Natural killer cell (primary cell): ENCODE measurements at regions not wholly inside any gene's neighbourhood (a gene's known extent, or its start where the extent isn't known, plus 50 kb on each side); places are given as distances from the start of the nearest gene placed in this dataset.

ENCODE experiments used
- ATAC-seq, 3 donors: fragments of 150-1000 bp in 2 of 3; fragments of 200-7000 bp in 1 of 3; cut with Tn5 transposase; 1 replicate in 1 of 3; 2 replicates in 2 of 3; pipeline ENCODE4 v1.10.0; 2021; ENCODE audit warnings: mild to moderate bottlenecking in 2 of 3, moderate library complexity in 2 of 3
- DNase-seq, 2 donors: peaks; one replicate each; pipeline versions ENCODE4 v3.0.0 to v3.0.0-alpha.2; 2013 to 2021; ENCODE audit warnings: mixed read lengths in 1 of 2
- H3K27ac ChIP-seq: one replicate; pipeline ENCODE4 v1.5.1; 2013; ENCODE audit warnings: mild to moderate bottlenecking, low read length
- H3K27me3 ChIP-seq: one replicate; pipeline ENCODE4 v1.6.1; 2013; ENCODE audit warnings: low read length; ENCODE audit not compliant: control insufficient read depth, insufficient read depth
- H3K36me3 ChIP-seq: one replicate; pipeline ENCODE4 v1.6.1; 2013; ENCODE audit warnings: low read length; ENCODE audit not compliant: control insufficient read depth, insufficient read depth
- H3K4me1 ChIP-seq: one replicate; pipeline ENCODE4 v1.6.1; 2013; ENCODE audit warnings: low read length; ENCODE audit not compliant: control insufficient read depth, insufficient read depth
- H3K4me3 ChIP-seq: one replicate; pipeline ENCODE4 v1.5.1; 2013; ENCODE audit warnings: low read length
- H3K9me3 ChIP-seq: one replicate; pipeline ENCODE4 v1.6.1; 2013; ENCODE audit warnings: low read length; ENCODE audit not compliant: control insufficient read depth, insufficient read depth
- H3K27ac Mint-ChIP-seq, 2 donors: one replicate each; pipeline ENCODE4 v1.8.0; 2022; ENCODE audit warnings: mild to moderate bottlenecking in 2 of 2, mixed read lengths in 2 of 2, moderate library complexity in 1 of 2
- H3K27me3 Mint-ChIP-seq, 2 donors: one replicate each; pipeline ENCODE4 v1.8.0; 2022; ENCODE audit warnings: low read depth in 2 of 2, mixed read lengths in 2 of 2
- H3K36me3 Mint-ChIP-seq: one replicate; pipeline ENCODE4 v1.8.0; 2022; ENCODE audit warnings: mixed read lengths
- H3K4me1 Mint-ChIP-seq, 2 donors: one replicate each; pipeline ENCODE4 v1.8.0; 2022; ENCODE audit warnings: mixed read lengths in 2 of 2
- H3K4me3 Mint-ChIP-seq: one replicate; pipeline ENCODE4 v1.8.0; 2022; ENCODE audit warnings: mild to moderate bottlenecking, moderate library complexity, mixed read lengths
- H3K9me3 Mint-ChIP-seq, 2 donors: one replicate each; pipeline ENCODE4 v1.8.0; 2022; ENCODE audit warnings: mixed read lengths in 2 of 2
- CTCF ChIP-seq: fragments of 200-600 bp; IDR thresholded peaks from one replicate; pipeline ENCODE4 v1.8.0; 2022; ENCODE audit warnings: antibody characterized with exemption
- WGBS: methylation state at CpG from one replicate; pipeline ENCODE4 v1.1.7; 2013; ENCODE audit warnings: missing lambda C conversion rate; ENCODE audit not compliant: insufficient coverage; 5-methylcytosine and 5-hydroxymethylcytosine counted together
- intact Hi-C: fragments of 100-400 bp; cut with micrococcal nuclease; formaldehyde crosslinking; loops from one replicate; pipeline ENCODE4 v1.14.2; 2022

GRCh38 chr18:986552-986951 lies 81.9 kb downstream of the ADCYAP1 start:
- no peaks in the 10 kb centered on the region for H3K36me3 ChIP-seq
- H3K36me3 Mint-ChIP-seq, result no peaks in the 10 kb centered on the region
- H3K27me3 Mint-ChIP-seq, result peaks cover 2 to 7% of the 10 kb centered on the region in 2 donors
- H3K4me3 Mint-ChIP-seq, result no peak overlapping the region
- H3K4me1 Mint-ChIP-seq, result no peaks in the 10 kb centered on the region
- intact Hi-C loops, result no loop called here
- peaks cover 0 to 4% of the 10 kb centered on the region in 2 donors for H3K9me3 Mint-ChIP-seq
- no peak overlapping the region for H3K27ac ChIP-seq
- ATAC-seq (no peak), DNase-seq (no peak)
- 94% methylated on average over 1 of the region's 1 CpG for WGBS
- no peak overlapping the region for H3K27ac Mint-ChIP-seq
- H3K4me1 ChIP-seq, result no peaks in the 10 kb centered on the region
- H3K27me3 ChIP-seq, result no peaks in the 10 kb centered on the region
- H3K9me3 ChIP-seq, result no peaks in the 10 kb centered on the region
- TF ChIP-seq CTCF, result no peak
- no peak overlapping the region for H3K4me3 ChIP-seq

GRCh38 chr18:987325-988186 lies 82.9 kb downstream of the ADCYAP1 start:
- ATAC-seq (no peak), DNase-seq (no peak)
- 62% methylated on average over 5 of the region's 6 CpGs for WGBS
- H3K27ac Mint-ChIP-seq, result no peak overlapping the region
- no peak overlapping the region for H3K4me3 ChIP-seq
- TF ChIP-seq CTCF, result no peak
- H3K4me3 Mint-ChIP-seq, result no peak overlapping the region
- intact Hi-C loops, result no loop called here
- no peaks in the 10 kb centered on the region for H3K9me3 ChIP-seq
- no peaks in the 10 kb centered on the region for H3K4me1 ChIP-seq
- peaks cover 2 to 7% of the 10 kb centered on the region in 2 donors for H3K27me3 Mint-ChIP-seq
- H3K4me1 Mint-ChIP-seq, result no peaks in the 10 kb centered on the region
- H3K27ac ChIP-seq, result no peak overlapping the region
- H3K36me3 Mint-ChIP-seq, result no peaks in the 10 kb centered on the region
- H3K27me3 ChIP-seq, result no peaks in the 10 kb centered on the region
- no peaks in the 10 kb centered on the region for H3K36me3 ChIP-seq
- H3K9me3 Mint-ChIP-seq, result peaks cover 0 to 6% of the 10 kb centered on the region in 2 donors

DNA sequence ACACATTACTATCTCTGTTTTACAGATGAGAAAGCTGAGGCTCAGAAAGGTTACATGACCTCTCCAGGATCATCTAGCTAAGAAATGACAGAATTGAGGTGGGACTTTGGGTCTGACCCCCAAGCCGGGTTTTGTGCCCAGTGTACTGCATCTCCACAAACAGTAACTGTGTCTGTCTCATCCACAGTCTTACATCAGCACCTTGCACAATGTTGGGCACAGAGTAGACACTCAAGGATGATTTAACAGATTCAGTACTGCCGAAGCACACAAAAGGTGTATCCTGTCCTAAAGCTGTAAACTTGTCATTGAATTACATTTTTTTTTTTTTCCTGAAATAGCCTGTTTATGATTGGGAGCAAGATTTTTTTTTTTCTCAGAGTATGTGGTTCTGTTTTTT lies 84.8 kb downstream of the ADCYAP1 start:
- ATAC-seq, result no peak
- no peak for DNase-seq
- H3K4me1 ChIP-seq, result no peaks in the 10 kb centered on the region
- intact Hi-C loops, result no loop called here
- Mint-ChIP-seq H3K27me3 (peaks cover 2 to 7% of the 10 kb centered on the region in 2 donors), H3K9me3 (peaks cover under 1 to 7% of the 10 kb centered on the region in 2 donors), H3K36me3 (no peaks in the 10 kb centered on the region), H3K4me3 (no peak overlapping the region), H3K27ac (no peak overlapping the region), H3K4me1 (no peaks in the 10 kb centered on the region)
- H3K27me3 ChIP-seq, result no peaks in the 10 kb centered on the region
- WGBS, result 59% methylated on average over 2 of the region's 2 CpGs
- no peaks in the 10 kb centered on the region for H3K36me3 ChIP-seq
- no peak overlapping the region for H3K27ac ChIP-seq
- H3K9me3 ChIP-seq, result no peaks in the 10 kb centered on the region
- H3K4me3 ChIP-seq, result no peak overlapping the region
- TF ChIP-seq CTCF, result no peak

DNA sequence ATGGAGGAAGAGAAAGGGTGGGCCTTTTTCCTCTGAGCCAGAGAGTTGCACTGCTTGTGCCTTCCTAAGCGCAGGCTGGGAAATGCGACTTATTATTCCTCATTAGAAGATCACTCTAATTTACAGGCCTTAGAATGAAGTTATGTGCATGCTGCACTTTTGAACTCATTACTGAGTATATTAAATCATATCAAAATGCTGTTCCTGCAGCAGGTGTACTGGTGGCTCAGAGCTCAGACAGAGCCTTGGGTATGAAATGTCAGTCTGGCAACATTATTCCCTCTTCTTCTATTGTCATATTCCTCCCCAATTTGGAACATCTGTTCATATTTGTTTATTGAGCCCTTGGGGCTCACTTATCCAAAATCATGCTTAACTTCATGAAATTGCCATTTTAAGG lies 85.5 kb downstream of the ADCYAP1 start:
- H3K27me3 Mint-ChIP-seq, result peaks cover 2 to 7% of the 10 kb centered on the region in 2 donors
- no peak for TF ChIP-seq CTCF
- no peaks in the 10 kb centered on the region for H3K27me3 ChIP-seq
- no peak for ATAC-seq
- WGBS, result 100% methylated on average over 1 of the region's 2 CpGs
- intact Hi-C loops, result no loop called here
- H3K4me1 Mint-ChIP-seq, result no peaks in the 10 kb centered on the region
- H3K9me3 Mint-ChIP-seq, result peaks cover 2 to 10% of the 10 kb centered on the region in 2 donors
- no peaks in the 10 kb centered on the region for H3K9me3 ChIP-seq
- no peaks in the 10 kb centered on the region for H3K36me3 Mint-ChIP-seq
- no peaks in the 10 kb centered on the region for H3K4me1 ChIP-seq
- H3K27ac Mint-ChIP-seq, result no peak overlapping the region
- H3K4me3 Mint-ChIP-seq, result no peak overlapping the region
- no peaks in the 10 kb centered on the region for H3K36me3 ChIP-seq
- no peak overlapping the region for H3K4me3 ChIP-seq
- H3K27ac ChIP-seq, result no peak overlapping the region
- DNase-seq, result no peak
